K562 (cell line): ENCODE measurements at regions not wholly inside any gene's neighbourhood (a gene's known extent, or its start where the extent isn't known, plus 50 kb on each side); places are given as distances from the start of the nearest gene placed in this dataset.

ENCODE experiments used
- ATF3 ChIP-seq, 2 experiments: fragments of 450-650 bp in 1 of 2; sonication (generic) in 1 of 2; formaldehyde crosslinking in 1 of 2; IDR thresholded peaks in 1 of 2; conservative IDR thresholded peaks in 1 of 2; 2 replicates each; pipeline versions ENCODE4 v1.6.1 to v1.8.1; 2016 to 2023; ENCODE audit warnings: mild to moderate bottlenecking in 2 of 2, moderate library complexity in 2 of 2, inconsistent platforms in 1 of 2, missing genetic modification reagents in 1 of 2
- BRF2 ChIP-seq: IDR thresholded peaks from 3 replicates; pipeline ENCODE4 v1.6.1; 2011; ENCODE audit warnings: borderline replicate concordance, mild to moderate bottlenecking; ENCODE audit not compliant: insufficient read length, insufficient read depth
- C11orf30 ChIP-seq: fragments of 450-650 bp; IDR thresholded peaks from 2 replicates; pipeline ENCODE4 v1.6.1; 2016; ENCODE audit warnings: low read depth, mild to moderate bottlenecking
- CBFA2T3 ChIP-seq: fragments of 450-650 bp; IDR thresholded peaks from 2 replicates; pipeline ENCODE4 v1.6.1; 2017
- CREB3 ChIP-seq: fragments of 450-650 bp; conservative IDR thresholded peaks from 2 replicates; pipeline ENCODE4 v1.6.1; 2016; ENCODE audit warnings: missing genetic modification characterization, low read depth, mild to moderate bottlenecking, missing compliant biosample characterization, moderate library complexity
- EWSR1 ChIP-seq: fragments of 450-650 bp; IDR thresholded peaks from 2 replicates; pipeline ENCODE4 v1.6.1; 2018; ENCODE audit warnings: borderline replicate concordance, mild to moderate bottlenecking, low read depth, moderate library complexity; ENCODE audit not compliant: partially characterized antibody
- FOS ChIP-seq: IDR thresholded peaks from 3 replicates; pipeline ENCODE4 v1.6.1; 2011; ENCODE audit not compliant: insufficient read length; ENCODE audit errors: extremely low read depth
- NONO ChIP-seq, 2 experiments: fragments of 200-400 bp in 1 of 2; fragments of 450-650 bp in 1 of 2; formaldehyde crosslinking in 1 of 2; IDR thresholded peaks; 2 replicates each; pipeline ENCODE4 v1.6.1; 2017; ENCODE audit warnings: low read depth in 2 of 2, mild to moderate bottlenecking in 2 of 2, moderate library complexity in 2 of 2, low read length in 1 of 2
- NR0B1 ChIP-seq: fragments of 450-650 bp; IDR thresholded peaks from one replicate; pipeline ENCODE4 v1.6.1; 2018; ENCODE audit warnings: mild to moderate bottlenecking, moderate library complexity; ENCODE audit not compliant: partially characterized antibody
- SUPT5H ChIP-seq: fragments of 450-650 bp; IDR thresholded peaks from 2 replicates; pipeline ENCODE4 v1.6.1; 2016
- TEAD1 ChIP-seq, 2 experiments: fragments of 450-650 bp in 1 of 2; sonication (generic) in 1 of 2; formaldehyde crosslinking; IDR thresholded peaks; 2 replicates each; pipeline versions ENCODE4 v1.4.0 to v1.8.0; 2020 to 2022; ENCODE audit warnings: mild to moderate bottlenecking in 2 of 2, missing genetic modification reagents in 1 of 2
- THRA ChIP-seq: fragments of 450-650 bp; IDR thresholded peaks from 2 replicates; pipeline ENCODE4 v1.6.1; 2017; ENCODE audit warnings: mild to moderate bottlenecking, moderate library complexity
- TOE1 ChIP-seq, 2 experiments: fragments of 450-650 bp in 1 of 2; sonication (generic) in 1 of 2; formaldehyde crosslinking in 1 of 2; IDR thresholded peaks; 2 replicates each; pipeline versions ENCODE4 v1.7.1 to v1.8.0; 2016 to 2022; ENCODE audit warnings: borderline replicate concordance in 2 of 2, mild to moderate bottlenecking in 2 of 2, antibody characterized with exemption in 1 of 2, inconsistent platforms in 1 of 2, low read depth in 1 of 2, missing genetic modification reagents in 1 of 2, moderate library complexity in 1 of 2
- TRIM25 ChIP-seq: fragments of 450-650 bp; IDR thresholded peaks from 2 replicates; pipeline ENCODE4 v1.7.0; 2016; ENCODE audit warnings: borderline replicate concordance
- ZFP30 ChIP-seq: fragments of 250-450 bp; sonication (Bioruptor Pico); IDR thresholded peaks from 2 replicates; pipeline ENCODE4 v1.8.0; 2022; ENCODE audit warnings: moderate library complexity, mild to moderate bottlenecking, inconsistent platforms, borderline replicate concordance
- ZKSCAN3 ChIP-seq: fragments of 250-450 bp; sonication (Bioruptor Pico); IDR thresholded peaks from 2 replicates; pipeline ENCODE4 v1.4.0; 2020
- ZNF324 ChIP-seq: fragments of 250-450 bp; sonication (Bioruptor Pico); IDR thresholded peaks from 2 replicates; pipeline ENCODE4 v1.4.0; 2020; ENCODE audit warnings: mild to moderate bottlenecking

- TF ChIP-seq THRA = no peak
- TF ChIP-seq CREB3 = no peak
- TF ChIP-seq NONO (IDR thresholded peaks at IDR 0.05; ENCODE audit: low read depth in 2 of 2, low read length in 1 of 2) = no peak
- no peak for TF ChIP-seq SUPT5H
- peak; percentile 69 for TF ChIP-seq C11orf30
- TF ChIP-seq TEAD1 (CRISPR knock-in tag; IDR thresholded peaks at IDR 0.05) = peak in 1 of 2 experiments; percentile 24; a peak in 1 of 4 replicates
- TF ChIP-seq TRIM25 = no peak
- TF ChIP-seq FOS = no peak
- TF ChIP-seq EWSR1 = no peak
- TF ChIP-seq BRF2 = no peak
- TF ChIP-seq TOE1 (IDR thresholded peaks at IDR 0.05; ENCODE audit: borderline replicate concordance) = no peak; the same call in 1 of the 2 replicates
- no peak for TF ChIP-seq TOE1 (CRISPR knock-in tag; IDR thresholded peaks at IDR 0.05; ENCODE audit: borderline replicate concordance, low read depth)
- TF ChIP-seq NR0B1 = no peak
- TF ChIP-seq CBFA2T3 = no peak
- no peak for TF ChIP-seq ZFP30 (CRISPR knock-in tag)
- no peak for TF ChIP-seq ZKSCAN3 (CRISPR knock-in tag)
- peak; percentile 11; the same call in 1 of the 2 replicates for TF ChIP-seq ATF3 (IDR thresholded peaks at IDR 0.05)
- TF ChIP-seq ATF3 (CRISPR knock-in tag; conservative IDR thresholded peaks at IDR 0.05) = no peak
- TF ChIP-seq ZNF324 (CRISPR knock-in tag) = no peak
Observed at GRCh38 chr6:137707590-137708360, 159.3 kb upstream of the TNFAIP3 start (continued).
